Caco-2 (cell line): ENCODE measurements at regions not wholly inside any gene's neighbourhood (a gene's known extent, or its start where the extent isn't known, plus 50 kb on each side); places are given as distances from the start of the nearest gene placed in this dataset.

Experiments used
- BruUV-seq: library from RNA; stranded (reverse); fragments of 400-500 nt; replicated peaks from 2 replicates; lab custom pipeline; 2021; lab: Mats Ljungman, UMichigan
- CTCF ChIA-PET: fragments of 300-600 bp; sonication (Branson Sonifier 250); formaldehyde crosslinking; loops from one replicate; lab custom pipeline; 2022; ENCODE audit warnings: antibody characterized with exemption; lab: Charles Lee
- POLR2A ChIA-PET: fragments of 300-600 bp; sonication (Branson Sonifier 250); formaldehyde crosslinking; loops from one replicate; lab custom pipeline; 2022; ENCODE audit warnings: antibody characterized with exemption; lab: Charles Lee
- DNase-seq, 2 experiments: peaks; one replicate each; pipeline versions ENCODE4 v3.0.0 to v3.0.0-alpha.2; 2020 to 2022
- H3K27me3 ChIP-seq: replicated peaks from 2 replicates; pipeline ENCODE4 v1.6.0; 2011; ENCODE audit warnings: low read length; ENCODE audit not compliant: control insufficient read depth, insufficient read depth
- H3K36me3 ChIP-seq: 2 replicates; pipeline ENCODE4 v1.5.1; 2011; ENCODE audit warnings: low read length; ENCODE audit not compliant: control insufficient read depth, insufficient read depth
- H3K4me1 ChIP-seq: fragments of 250-450 bp; sonication (Bioruptor Pico); 2 replicates; pipeline ENCODE4 v1.5.1; 2020; ENCODE audit warnings: mild to moderate bottlenecking
- H3K4me3 ChIP-seq: 2 replicates; pipeline ENCODE4 v1.5.1; 2011; ENCODE audit warnings: low read depth, mild to moderate bottlenecking, control low read depth, low read length
- H3K9me3 ChIP-seq: fragments of 250-450 bp; sonication (Bioruptor Pico); 2 replicates; pipeline ENCODE4 v1.5.1; 2020; ENCODE audit warnings: mild to moderate bottlenecking, moderate library complexity
- H3K27ac Mint-ChIP-seq: one replicate; pipeline ENCODE4 v1.8.0; 2022; ENCODE audit warnings: mixed read lengths; ENCODE audit not compliant: unreplicated experiment
- H3K27me3 Mint-ChIP-seq: one replicate; pipeline ENCODE4 v1.8.0; 2022; ENCODE audit warnings: mixed read lengths; ENCODE audit not compliant: insufficient read depth, unreplicated experiment
- H3K36me3 Mint-ChIP-seq: one replicate; pipeline ENCODE4 v1.8.0; 2022; ENCODE audit warnings: mild to moderate bottlenecking, mixed read lengths; ENCODE audit not compliant: insufficient read depth, unreplicated experiment
- H3K4me1 Mint-ChIP-seq: one replicate; pipeline ENCODE4 v1.8.0; 2022; ENCODE audit warnings: low read depth, mixed read lengths; ENCODE audit not compliant: unreplicated experiment
- H3K4me3 Mint-ChIP-seq: one replicate; pipeline ENCODE4 v1.8.0; 2022; ENCODE audit warnings: mild to moderate bottlenecking, moderate library complexity, mixed read lengths; ENCODE audit not compliant: unreplicated experiment
- H3K9me3 Mint-ChIP-seq: one replicate; pipeline ENCODE4 v1.8.0; 2022; ENCODE audit warnings: mixed read lengths; ENCODE audit not compliant: unreplicated experiment
- intact Hi-C: fragments of 100-400 bp; cut with micrococcal nuclease; formaldehyde crosslinking; loops from one replicate; pipeline ENCODE4 v1.10.0; 2022; ENCODE audit not compliant: unreplicated experiment
- TF ChIP-seq, protein P1 (sequence below), 2 experiments: fragments of 200-600 bp in 1 of 2; IDR thresholded peaks; 1 replicate in 1 of 2; 2 replicates in 1 of 2; pipeline versions ENCODE4 v1.5.1 to v1.8.0; 2011 to 2022; ENCODE audit warnings: antibody characterized with exemption in 1 of 2, control low read depth in 1 of 2, inconsistent platforms in 1 of 2, low read depth in 1 of 2, low read length in 1 of 2, mild to moderate bottlenecking in 1 of 2, moderate library complexity in 1 of 2; ENCODE audit not compliant: insufficient read depth in 1 of 2, severe bottlenecking in 1 of 2, unreplicated experiment in 1 of 2

DNA sequence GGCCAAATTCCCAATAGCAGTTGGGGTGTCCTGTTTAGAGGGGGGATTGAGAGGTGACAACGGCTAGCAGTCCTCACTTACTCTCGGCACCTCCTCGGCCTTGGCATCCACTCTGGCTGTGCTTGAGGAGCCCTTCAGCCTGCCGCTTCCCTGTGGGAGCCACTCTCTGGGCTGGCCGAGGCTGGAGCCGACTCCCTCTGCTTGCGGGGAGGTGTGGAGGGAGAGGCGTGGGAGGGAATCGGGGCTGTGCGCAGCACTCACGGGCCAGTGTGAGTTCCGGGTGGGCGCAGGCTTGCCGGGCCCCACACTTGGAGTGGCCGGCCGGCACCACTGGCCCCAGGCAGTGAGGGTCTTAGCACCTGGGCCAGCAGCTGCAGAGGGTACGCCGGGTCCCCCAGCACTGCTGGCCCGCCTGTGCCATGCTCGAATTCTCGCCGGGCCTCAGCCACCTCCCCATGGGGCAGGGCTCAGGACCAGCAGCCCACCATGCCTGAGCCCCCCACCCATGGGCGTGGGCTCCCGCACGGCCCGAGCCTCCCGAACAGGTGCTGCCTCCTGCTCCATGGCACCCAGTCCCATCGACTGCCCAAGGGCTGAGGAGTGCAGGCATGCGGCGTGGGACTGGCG is 705.9 kb upstream of the ZNF804A start:
- no peaks in the 10 kb centered on the region for H3K27me3 Mint-ChIP-seq
- H3K4me1 Mint-ChIP-seq: no peaks in the 10 kb centered on the region
- no peaks in the 10 kb centered on the region for H3K36me3 Mint-ChIP-seq
- H3K4me1 ChIP-seq: no peaks in the 10 kb centered on the region
- TF ChIP-seq, protein P1, sequence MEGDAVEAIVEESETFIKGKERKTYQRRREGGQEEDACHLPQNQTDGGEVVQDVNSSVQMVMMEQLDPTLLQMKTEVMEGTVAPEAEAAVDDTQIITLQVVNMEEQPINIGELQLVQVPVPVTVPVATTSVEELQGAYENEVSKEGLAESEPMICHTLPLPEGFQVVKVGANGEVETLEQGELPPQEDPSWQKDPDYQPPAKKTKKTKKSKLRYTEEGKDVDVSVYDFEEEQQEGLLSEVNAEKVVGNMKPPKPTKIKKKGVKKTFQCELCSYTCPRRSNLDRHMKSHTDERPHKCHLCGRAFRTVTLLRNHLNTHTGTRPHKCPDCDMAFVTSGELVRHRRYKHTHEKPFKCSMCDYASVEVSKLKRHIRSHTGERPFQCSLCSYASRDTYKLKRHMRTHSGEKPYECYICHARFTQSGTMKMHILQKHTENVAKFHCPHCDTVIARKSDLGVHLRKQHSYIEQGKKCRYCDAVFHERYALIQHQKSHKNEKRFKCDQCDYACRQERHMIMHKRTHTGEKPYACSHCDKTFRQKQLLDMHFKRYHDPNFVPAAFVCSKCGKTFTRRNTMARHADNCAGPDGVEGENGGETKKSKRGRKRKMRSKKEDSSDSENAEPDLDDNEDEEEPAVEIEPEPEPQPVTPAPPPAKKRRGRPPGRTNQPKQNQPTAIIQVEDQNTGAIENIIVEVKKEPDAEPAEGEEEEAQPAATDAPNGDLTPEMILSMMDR (IDR thresholded peaks at IDR 0.05; ENCODE audit: insufficient read depth in 1 of 2, low read depth in 1 of 2, low read length in 1 of 2, severe bottlenecking in 1 of 2, unreplicated experiment in 1 of 2): no peak
- no TSS peak for BruUV-seq
- intact Hi-C loops: no loop called here
- H3K9me3 ChIP-seq: no peaks in the 10 kb centered on the region
- H3K36me3 ChIP-seq: no peaks in the 10 kb centered on the region
- no peak overlapping the region for H3K4me3 ChIP-seq
- no peaks in the 10 kb centered on the region for H3K27me3 ChIP-seq
- ChIA-PET POLR2A (no interaction called here), CTCF (no interaction called here)
- no peaks in the 10 kb centered on the region for H3K9me3 Mint-ChIP-seq
- DNase-seq: no peak
- H3K4me3 Mint-ChIP-seq: no peak overlapping the region
- H3K27ac Mint-ChIP-seq: no peak overlapping the region

DNA sequence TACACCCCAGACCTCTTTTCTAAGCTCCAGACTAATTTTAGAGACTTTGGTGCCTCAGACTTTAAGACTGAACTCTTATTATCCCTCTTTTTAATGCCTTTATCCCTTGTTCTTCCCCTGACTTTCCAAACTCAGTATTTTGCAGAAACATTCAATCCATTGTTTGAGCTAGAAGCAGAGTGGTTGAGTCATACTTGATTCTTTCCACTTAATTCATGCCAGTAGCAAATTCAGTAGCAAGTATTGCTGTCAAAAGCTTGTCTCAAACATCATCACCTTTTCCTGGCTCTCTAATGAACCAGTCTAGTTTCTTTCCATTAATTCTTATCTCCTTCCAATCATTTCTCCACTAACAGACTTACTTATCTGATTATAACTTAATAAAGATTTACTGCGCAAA is 699.7 kb upstream of the ZNF804A start:
- no peak overlapping the region for H3K4me3 Mint-ChIP-seq
- BruUV-seq: no TSS peak

DNA sequence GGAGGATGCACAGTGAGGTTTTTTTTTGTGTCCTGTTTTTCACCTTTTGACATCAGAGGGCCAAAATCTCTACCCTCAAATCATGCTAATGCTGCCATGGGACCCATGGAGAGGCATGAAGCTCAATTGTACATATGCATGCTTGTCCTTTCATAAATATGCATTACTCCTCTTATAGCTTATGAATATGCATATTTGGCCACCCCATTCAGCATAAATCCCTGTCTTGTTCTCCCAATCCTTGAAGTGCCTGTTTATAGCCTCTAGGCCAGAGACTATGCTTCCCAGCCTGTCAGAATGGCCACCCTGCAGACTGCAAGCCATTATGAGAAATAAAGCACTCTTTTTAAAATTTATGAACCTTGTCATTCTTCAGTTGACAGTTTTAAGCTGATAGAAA is 696.4 kb upstream of the ZNF804A start:
- POLR2A ChIA-PET: no interaction called here
- TF ChIP-seq, protein P1 (IDR thresholded peaks at IDR 0.05; ENCODE audit: insufficient read depth in 1 of 2, low read depth in 1 of 2, low read length in 1 of 2, severe bottlenecking in 1 of 2, unreplicated experiment in 1 of 2): no peak
- CTCF ChIA-PET: no interaction called here
- no peaks in the 10 kb centered on the region for H3K36me3 Mint-ChIP-seq
- no peaks in the 10 kb centered on the region for H3K27me3 Mint-ChIP-seq
- no peak overlapping the region for H3K4me3 Mint-ChIP-seq
- DNase-seq: no peak
- Histone ChIP-seq H3K4me1 (no peaks in the 10 kb centered on the region), H3K36me3 (no peaks in the 10 kb centered on the region), H3K4me3 (no peak overlapping the region), H3K9me3 (no peaks in the 10 kb centered on the region), H3K27me3 (no peaks in the 10 kb centered on the region)
- no peaks in the 10 kb centered on the region for H3K4me1 Mint-ChIP-seq
- BruUV-seq: no TSS peak
- no peaks in the 10 kb centered on the region for H3K9me3 Mint-ChIP-seq
- H3K27ac Mint-ChIP-seq: no peak overlapping the region
- intact Hi-C loops: no loop called here

More for the DNA sequence above, 699.7 kb upstream of the ZNF804A start:
- Histone ChIP-seq H3K36me3 (no peaks in the 10 kb centered on the region), H3K27me3 (no peaks in the 10 kb centered on the region), H3K9me3 (no peaks in the 10 kb centered on the region), H3K4me1 (no peaks in the 10 kb centered on the region), H3K4me3 (no peak overlapping the region)
- H3K27me3 Mint-ChIP-seq: no peaks in the 10 kb centered on the region
- no peaks in the 10 kb centered on the region for H3K36me3 Mint-ChIP-seq
- TF ChIP-seq, protein P1 (IDR thresholded peaks at IDR 0.05; ENCODE audit: insufficient read depth in 1 of 2, low read depth in 1 of 2, low read length in 1 of 2, severe bottlenecking in 1 of 2, unreplicated experiment in 1 of 2): no peak
- no peaks in the 10 kb centered on the region for H3K9me3 Mint-ChIP-seq
- ChIA-PET CTCF (no interaction called here), POLR2A (no interaction called here)
- no peak overlapping the region for H3K27ac Mint-ChIP-seq
- H3K4me1 Mint-ChIP-seq: no peaks in the 10 kb centered on the region
- intact Hi-C loops: no loop called here
- DNase-seq: no peak
